Activated CD4-positive, alpha-beta T cell treated with anti-CD3 and anti-CD28 coated beads, Interleukin-2, amount 50 U/mL, for 1 hour (primary cell): ENCODE measurements at regions not wholly inside any gene's neighbourhood (a gene's known extent, or its start where the extent isn't known, plus 50 kb on each side); places are given as distances from the start of the nearest gene placed in this dataset.

Experiments used
- DNase-seq: peaks from one replicate; pipeline ENCODE4 v3.0.0-alpha.2; 2020

- no peak for DNase-seq
These were observed 289.5 kb downstream of the RRAGC start for GRCh38 chr1:38569932-38570656.

- no peak for DNase-seq
These were observed 291.3 kb downstream of the RRAGC start for GRCh38 chr1:38568061-38568857.

GRCh38 chr1:38567401-38567800 is 292.2 kb downstream of the RRAGC start:
- no peak for DNase-seq

GRCh38 chr1:38565020-38565491 is 294.5 kb downstream of the RRAGC start:
- no peak for DNase-seq

GRCh38 chr1:38563942-38564735 is 295.4 kb downstream of the RRAGC start:
- DNase-seq = no peak

- no peak for DNase-seq
These were observed 297.8 kb downstream of the RRAGC start for GRCh38 chr1:38561725-38562124.

- no peak for DNase-seq
These were observed 298.5 kb downstream of the RRAGC start for GRCh38 chr1:38561110-38561509.

GRCh38 chr1:38560457-38560856 is 299.1 kb downstream of the RRAGC start:
- DNase-seq = no peak

- DNase-seq = peak; percentile 78
These were observed 300.0 kb downstream of the RRAGC start for GRCh38 chr1:38559446-38560165.

GRCh38 chr1:38558500-38559445 is 300.8 kb downstream of the RRAGC start:
- DNase-seq = no peak

- no peak for DNase-seq
These were observed 301.5 kb downstream of the RRAGC start for GRCh38 chr1:38558055-38558454.

GRCh38 chr1:38555594-38555993 is 304.0 kb downstream of the RRAGC start:
- DNase-seq = no peak

- DNase-seq = no peak
These were observed 304.4 kb downstream of the RRAGC start for GRCh38 chr1:38555130-38555529.

- no peak for DNase-seq
These were observed 308.0 kb downstream of the RRAGC start for GRCh38 chr1:38551318-38552307.

GRCh38 chr1:38549191-38549590 is 310.4 kb downstream of the RRAGC start:
- no peak for DNase-seq

GRCh38 chr1:38547321-38547720 is 312.3 kb downstream of the RRAGC start:
- DNase-seq = no peak

- no peak for DNase-seq
These were observed 312.9 kb downstream of the RRAGC start for GRCh38 chr1:38546636-38547035.

GRCh38 chr1:38541223-38541622 is 318.3 kb downstream of the RRAGC start:
- no peak for DNase-seq

- no peak for DNase-seq
These were observed 319.6 kb downstream of the RRAGC start for GRCh38 chr1:38539931-38540330.

- DNase-seq = no peak
These were observed 320.7 kb downstream of the RRAGC start for GRCh38 chr1:38538834-38539233.
